Ishikawa (cell line): ENCODE measurements at regions not wholly inside any gene's neighbourhood (a gene's known extent, or its start where the extent isn't known, plus 50 kb on each side); places are given as distances from the start of the nearest gene placed in this dataset.

Experiments
- CEBPB ChIP-seq: IDR thresholded peaks from 2 replicates; pipeline ENCODE4 v1.6.1; 2012
- CREB1 ChIP-seq: IDR thresholded peaks from 2 replicates; pipeline ENCODE4 v1.6.1; 2012; ENCODE audit warnings: low read depth
- EGR1 ChIP-seq: IDR thresholded peaks from 2 replicates; pipeline ENCODE4 v1.6.1; 2012
- EP300 ChIP-seq: IDR thresholded peaks from 2 replicates; pipeline ENCODE4 v1.6.1; 2012; ENCODE audit warnings: borderline replicate concordance
- FOXM1 ChIP-seq: IDR thresholded peaks from 2 replicates; pipeline ENCODE4 v1.6.1; 2012; ENCODE audit warnings: low read depth, borderline replicate concordance
- MAX ChIP-seq: IDR thresholded peaks from 2 replicates; pipeline ENCODE4 v1.6.1; 2012
- NFIC ChIP-seq: IDR thresholded peaks from 2 replicates; pipeline ENCODE4 v1.6.1; 2012
- RAD21 ChIP-seq: IDR thresholded peaks from 2 replicates; pipeline ENCODE4 v1.6.1; 2012; ENCODE audit warnings: low read depth
- REST ChIP-seq: IDR thresholded peaks from 2 replicates; pipeline ENCODE4 v1.6.1; 2012; ENCODE audit warnings: low read depth, mild to moderate bottlenecking
- TAF1 ChIP-seq: IDR thresholded peaks from 2 replicates; pipeline ENCODE4 v1.6.1; 2012; ENCODE audit warnings: low read depth, mild to moderate bottlenecking
- TCF12 ChIP-seq: IDR thresholded peaks from 2 replicates; pipeline ENCODE4 v1.6.1; 2012; ENCODE audit warnings: low read depth
- TEAD4 ChIP-seq: IDR thresholded peaks from 2 replicates; pipeline ENCODE4 v1.6.1; 2012
- YY1 ChIP-seq: IDR thresholded peaks from 2 replicates; pipeline ENCODE4 v1.6.1; 2012; ENCODE audit warnings: low read depth
- ZBTB7A ChIP-seq: IDR thresholded peaks from 2 replicates; pipeline ENCODE4 v1.6.1; 2012; ENCODE audit warnings: low read depth
- TF ChIP-seq, protein P1 (sequence below): IDR thresholded peaks from 2 replicates; pipeline ENCODE4 v1.6.1; 2012

DNA sequence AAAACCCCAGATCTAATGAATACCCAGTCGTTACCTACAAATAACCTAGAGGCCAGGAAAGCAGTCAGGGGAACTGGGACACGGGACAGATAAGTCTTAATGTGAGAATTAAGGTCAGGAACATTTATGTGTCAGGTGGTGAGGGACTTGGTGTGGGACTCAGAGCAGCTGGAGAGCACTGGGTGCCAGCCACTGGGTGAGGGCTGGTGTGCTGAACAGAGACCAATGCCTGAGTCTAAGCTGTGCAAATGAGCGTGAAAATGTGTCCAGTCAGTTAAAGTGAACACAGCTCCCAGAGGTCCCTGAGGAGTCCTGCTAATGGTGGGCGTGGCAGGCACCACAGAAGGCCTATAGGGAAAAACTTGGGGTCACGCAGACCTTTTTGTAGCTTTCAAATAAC is 225.9 kb downstream of the C1D start:
- TF ChIP-seq REST (no peak), CREB1 (no peak), RAD21 (no peak), CEBPB (no peak), FOXM1 (no peak), MAX (no peak), ZBTB7A (no peak), TEAD4 (no peak), EP300 (no peak), YY1 (no peak), TAF1 (no peak), EGR1 (no peak), NFIC (no peak)
- TF ChIP-seq, protein P1, sequence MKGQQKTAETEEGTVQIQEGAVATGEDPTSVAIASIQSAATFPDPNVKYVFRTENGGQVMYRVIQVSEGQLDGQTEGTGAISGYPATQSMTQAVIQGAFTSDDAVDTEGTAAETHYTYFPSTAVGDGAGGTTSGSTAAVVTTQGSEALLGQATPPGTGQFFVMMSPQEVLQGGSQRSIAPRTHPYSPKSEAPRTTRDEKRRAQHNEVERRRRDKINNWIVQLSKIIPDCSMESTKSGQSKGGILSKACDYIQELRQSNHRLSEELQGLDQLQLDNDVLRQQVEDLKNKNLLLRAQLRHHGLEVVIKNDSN = no peak

DNA sequence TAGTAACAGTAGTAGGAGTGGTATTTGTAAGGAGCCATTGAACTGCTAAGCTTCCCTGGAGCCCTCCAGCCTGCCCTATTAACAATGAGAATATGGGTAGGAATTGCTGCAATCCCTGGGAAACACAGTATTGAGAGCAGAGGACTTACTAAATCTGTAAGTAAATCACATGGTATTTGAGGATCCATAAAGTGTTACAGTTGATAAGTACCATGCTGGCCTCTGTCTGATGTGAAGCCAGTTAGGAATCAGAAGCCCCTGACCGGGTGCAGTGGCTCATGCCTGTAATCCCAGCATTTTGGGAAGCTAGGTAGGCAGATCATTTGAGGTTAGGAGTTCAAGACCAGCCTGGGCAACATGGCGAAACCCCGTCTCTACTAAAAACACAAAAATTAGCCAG is 224.6 kb downstream of the C1D start:
- TF ChIP-seq CEBPB = no peak

DNA sequence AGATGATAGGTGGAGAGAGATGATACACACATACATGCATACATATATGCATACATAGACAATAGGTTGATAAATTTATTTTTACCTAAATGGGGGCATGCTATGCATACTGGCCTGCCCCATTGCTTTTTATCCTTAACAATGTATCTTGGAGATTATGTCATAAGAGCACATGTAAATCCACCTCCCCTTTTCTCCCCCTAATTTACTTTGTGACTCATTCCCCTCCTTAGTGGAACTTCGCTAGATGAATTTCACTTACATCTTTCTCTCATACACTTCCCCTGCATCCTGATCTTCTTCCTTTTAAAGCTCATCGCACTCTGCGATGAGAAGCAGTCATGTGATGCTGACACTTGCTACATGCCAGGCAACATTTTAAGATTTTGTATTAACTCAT is 223.6 kb downstream of the C1D start:
- TF ChIP-seq FOXM1 (no peak), NFIC (no peak), TEAD4 (no peak), REST (no peak), RAD21 (no peak), YY1 (no peak), EGR1 (no peak), ZBTB7A (no peak), CREB1 (no peak), TCF12 (no peak), EP300 (no peak), CEBPB (no peak), MAX (no peak), TAF1 (no peak)
- TF ChIP-seq, protein P1 = no peak

DNA sequence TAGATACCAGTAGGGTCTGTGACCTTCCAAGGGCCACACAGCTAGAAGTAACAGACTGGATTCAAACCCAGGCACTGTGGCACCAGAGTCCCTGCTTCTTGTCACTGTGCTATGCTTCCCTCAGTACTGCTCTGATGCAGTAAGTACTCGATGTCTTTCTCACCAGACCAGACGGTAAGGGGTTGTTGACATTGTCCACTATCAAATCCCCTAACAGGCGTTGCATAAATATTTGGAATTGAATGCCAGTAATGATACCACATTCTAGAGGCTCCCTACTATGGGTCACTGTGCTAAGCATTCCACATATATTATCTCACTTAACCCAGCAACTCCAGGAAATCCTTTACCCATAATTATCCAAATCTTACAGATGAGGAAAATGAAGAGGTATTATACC is 223.1 kb downstream of the C1D start:
- no peak for TF ChIP-seq MAX

DNA sequence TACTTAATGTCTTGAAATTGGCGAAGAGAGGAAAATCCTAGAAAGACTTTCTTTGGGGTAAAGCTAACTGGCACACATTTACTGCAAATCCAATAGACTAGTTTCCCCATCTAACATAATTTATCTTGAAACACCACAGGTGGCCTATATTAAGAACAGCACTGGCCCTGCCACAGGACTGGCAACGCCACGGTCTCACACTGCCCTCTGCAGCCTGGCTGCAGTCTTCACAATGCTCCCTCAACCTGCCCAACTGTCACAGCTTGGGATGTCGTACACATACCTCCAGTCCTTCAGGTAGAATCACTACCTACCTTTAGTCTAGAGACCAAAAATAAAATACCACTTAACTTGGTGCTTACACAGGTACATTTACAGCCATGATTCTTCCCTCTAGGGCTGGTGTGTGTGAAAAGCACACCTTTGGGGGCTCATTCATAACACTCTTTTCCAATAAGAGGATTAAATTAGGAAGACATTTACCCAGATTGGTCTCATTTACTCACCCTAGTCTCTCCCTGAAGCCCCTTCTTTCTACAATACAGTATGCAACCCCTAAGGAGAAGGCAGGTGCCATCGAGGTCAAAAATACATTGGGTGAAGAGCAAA is 222.2 kb downstream of the C1D start:
- peak; percentile 99 for TF ChIP-seq RAD21
- no peak for TF ChIP-seq REST
- no peak for TF ChIP-seq EGR1
